A549 (cell line): ENCODE measurements at regions not wholly inside any gene's neighbourhood (a gene's known extent, or its start where the extent isn't known, plus 50 kb on each side); places are given as distances from the start of the nearest gene placed in this dataset.

ENCODE experiments used
- CEBPB ChIP-seq, 2 experiments: fragments of >200 bp in 1 of 2; sonication (Bioruptor Twin) in 1 of 2; formaldehyde crosslinking in 1 of 2; IDR thresholded peaks; 2 replicates each; pipeline ENCODE4 v1.6.1; 2012 to 2016
- CTCF ChIP-seq: fragments of >200 bp; sonication (Bioruptor Twin); formaldehyde crosslinking; IDR thresholded peaks from 3 replicates; pipeline ENCODE4 v1.5.1; 2016
- EP300 ChIP-seq, 2 experiments: fragments of >200 bp; sonication (Bioruptor Twin); formaldehyde crosslinking; IDR thresholded peaks; 2 replicates in 1 of 2; 3 replicates in 1 of 2; pipeline ENCODE4 v1.6.1; 2016 to 2017
- KDM1A ChIP-seq: fragments of 200-600 bp; sonication (generic); IDR thresholded peaks from 2 replicates; pipeline ENCODE4 v1.6.1; 2016; ENCODE audit warnings: low read depth, mild to moderate bottlenecking
- KDM5A ChIP-seq: fragments of 200-600 bp; sonication (generic); IDR thresholded peaks from 2 replicates; pipeline ENCODE4 v1.6.1; 2016; ENCODE audit warnings: antibody characterized with exemption, mild to moderate bottlenecking
- MAX ChIP-seq: IDR thresholded peaks from 2 replicates; pipeline ENCODE4 v1.6.1; 2012
- MYC ChIP-seq: IDR thresholded peaks from 2 replicates; pipeline ENCODE4 v1.6.1; 2012; ENCODE audit warnings: mild to moderate bottlenecking, inconsistent platforms, low read length, improper control_type of control experiment, borderline replicate concordance
- NPAS2 ChIP-seq: fragments of 250-450 bp; sonication (Bioruptor Pico); IDR thresholded peaks from 2 replicates; pipeline ENCODE4 v1.8.0; 2022; ENCODE audit warnings: mild to moderate bottlenecking, moderate library complexity, borderline replicate concordance
- POLR2A ChIP-seq: IDR thresholded peaks from 2 replicates; pipeline ENCODE4 v1.6.1; 2012; ENCODE audit warnings: mild to moderate bottlenecking, low read length
- RCOR1 ChIP-seq: fragments of 150-350 bp; IDR thresholded peaks from 2 replicates; pipeline ENCODE4 v1.6.1; 2014; ENCODE audit warnings: antibody characterized with exemption, low read length, low read depth
- REST ChIP-seq: fragments of 200-600 bp; sonication (generic); IDR thresholded peaks from 2 replicates; pipeline ENCODE4 v1.6.1; 2016; ENCODE audit warnings: antibody characterized with exemption, mild to moderate bottlenecking, moderate library complexity
- SMC3 ChIP-seq: fragments of >200 bp; sonication (Bioruptor Twin); formaldehyde crosslinking; IDR thresholded peaks from 3 replicates; pipeline ENCODE4 v1.6.1; 2018; ENCODE audit warnings: inconsistent platforms

GRCh38 chr12:28855761-28856310 is 293.2 kb upstream of the FAR2 start:
- TF ChIP-seq CTCF (no peak), POLR2A (no peak), RCOR1 (no peak), KDM5A (no peak), MAX (no peak), KDM1A (no peak), NPAS2 (CRISPR knock-in tag) (no peak), EP300 (IDR thresholded peaks at IDR 0.05) (no peak), MYC (no peak), CEBPB (IDR thresholded peaks at IDR 0.05) (no peak), SMC3 (no peak), REST (no peak)
